ENCODE measurements at regions not wholly inside any gene's neighbourhood (a gene's known extent, or its start where the extent isn't known, plus 50 kb on each side); places are given as distances from the start of the nearest gene placed in this dataset.

DNA sequence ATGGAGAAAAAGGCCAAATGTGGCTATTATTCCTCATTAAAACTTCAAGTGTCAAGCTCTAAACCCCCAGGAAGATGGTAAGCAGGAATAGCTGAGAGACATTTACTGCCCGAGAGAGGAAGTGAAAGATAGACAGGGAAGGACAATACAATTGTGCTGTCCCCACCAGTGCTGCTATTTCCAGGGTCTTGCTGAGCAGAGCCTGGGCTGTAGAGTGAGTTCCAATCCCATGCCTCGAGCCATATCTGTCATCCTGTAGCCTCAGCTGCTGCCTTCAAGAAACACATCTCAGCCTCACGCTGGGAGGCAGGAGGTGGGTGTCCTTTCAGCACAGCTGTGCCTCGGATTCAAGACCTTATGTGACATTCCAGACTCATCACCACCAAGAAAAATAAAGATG lies 114.0 kb downstream of the RPAP3 start:
- TF ChIP-seq CTCF (IDR thresholded peaks at IDR 0.05; ENCODE audit: borderline replicate concordance, control extremely low read depth, extremely low read depth, insufficient read depth, missing control alignments) = no peak
- DNase-seq (ENCODE audit: low spot score) = no peak
- in situ Hi-C loops (cut with MboI; ENCODE audit: low sequenced_read_pairs, unreplicated experiment) = no loop called here

GRCh38 chr12:47591361-47591791 lies 114.5 kb downstream of the RPAP3 start:
- no peak for DNase-seq (ENCODE audit: low spot score)
- TF ChIP-seq CTCF (IDR thresholded peaks at IDR 0.05; ENCODE audit: borderline replicate concordance, control extremely low read depth, extremely low read depth, insufficient read depth, missing control alignments) = no peak
- in situ Hi-C loops (cut with MboI; ENCODE audit: low sequenced_read_pairs, unreplicated experiment) = no loop called here

DNA sequence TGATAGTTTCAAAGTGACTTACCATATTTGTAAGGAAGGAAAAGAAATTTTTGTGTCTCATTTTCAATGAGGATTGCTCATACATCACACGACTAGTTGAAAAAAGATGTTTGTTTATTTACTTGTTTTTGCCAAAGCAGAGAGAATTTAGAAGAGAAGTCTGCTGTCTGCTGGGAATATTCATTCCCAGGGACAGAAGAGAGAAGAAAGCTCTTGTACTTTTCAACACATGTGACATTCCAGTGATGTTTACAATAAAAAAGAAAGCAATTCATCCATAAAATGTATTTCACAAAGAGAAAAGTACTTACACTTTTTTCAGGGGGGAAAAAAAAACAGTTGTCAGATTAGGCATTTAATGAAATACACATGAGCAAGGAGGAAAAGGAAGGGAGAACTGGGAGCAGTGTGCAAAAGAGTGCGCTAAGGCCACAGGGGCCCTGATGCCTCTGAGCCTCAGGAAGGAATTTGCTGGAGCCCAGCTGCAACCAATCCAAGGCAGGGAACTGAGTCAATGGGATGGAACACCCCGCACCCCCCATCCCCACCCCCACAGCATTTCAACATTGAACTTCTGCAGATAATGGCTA lies 115.0 kb downstream of the RPAP3 start:
- TF ChIP-seq CTCF (IDR thresholded peaks at IDR 0.05; ENCODE audit: borderline replicate concordance, control extremely low read depth, extremely low read depth, insufficient read depth, missing control alignments) = no peak
- in situ Hi-C loops (cut with MboI; ENCODE audit: low sequenced_read_pairs, unreplicated experiment) = no loop called here
- DNase-seq (ENCODE audit: low spot score) = no peak

- no peak for TF ChIP-seq CTCF (IDR thresholded peaks at IDR 0.05; ENCODE audit: borderline replicate concordance, control extremely low read depth, extremely low read depth, insufficient read depth, missing control alignments)
- in situ Hi-C loops (cut with MboI; ENCODE audit: low sequenced_read_pairs, unreplicated experiment) = no loop called here
- no peak for DNase-seq (ENCODE audit: low spot score)
These were observed 118.7 kb downstream of the RPAP3 start for GRCh38 chr12:47586952-47587669.

DNA sequence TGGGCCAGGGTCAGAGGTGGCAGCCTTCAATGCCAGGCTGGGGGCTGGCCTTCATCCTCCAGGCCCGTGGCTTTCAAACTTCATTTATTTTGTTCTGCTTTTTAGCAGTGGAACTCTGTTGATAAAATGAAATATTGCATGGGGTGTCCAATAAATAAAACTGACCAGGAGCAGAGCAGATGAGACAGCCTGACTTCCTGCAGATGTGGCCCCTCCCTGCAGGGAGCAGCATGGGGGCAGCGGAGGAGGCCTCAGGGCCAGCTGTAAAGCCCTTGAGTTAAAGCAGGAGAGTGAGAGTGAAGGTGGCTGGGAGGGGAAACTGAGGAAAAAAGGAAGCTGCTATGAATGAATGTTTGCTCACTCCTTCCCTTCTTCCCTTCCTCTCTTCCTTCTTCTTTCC lies 120.3 kb downstream of the RPAP3 start:
- DNase-seq (ENCODE audit: low spot score) = no peak
- no peak for TF ChIP-seq CTCF (IDR thresholded peaks at IDR 0.05; ENCODE audit: borderline replicate concordance, control extremely low read depth, extremely low read depth, insufficient read depth, missing control alignments)
- in situ Hi-C loops (cut with MboI; ENCODE audit: low sequenced_read_pairs, unreplicated experiment) = no loop called here

GRCh38 chr12:47578836-47579235 lies 127.0 kb downstream of the RPAP3 start:
- DNase-seq (ENCODE audit: low spot score) = no peak
- in situ Hi-C loops (cut with MboI; ENCODE audit: low sequenced_read_pairs, unreplicated experiment) = no loop called here
- no peak for TF ChIP-seq CTCF (IDR thresholded peaks at IDR 0.05; ENCODE audit: borderline replicate concordance, control extremely low read depth, extremely low read depth, insufficient read depth, missing control alignments)
